ENCODE measurements at regions not wholly inside any gene's neighbourhood (a gene's known extent, or its start where the extent isn't known, plus 50 kb on each side); places are given as distances from the start of the nearest gene placed in this dataset.
"Not testable (repeated sequence)": the region's sequence is repeated elsewhere in the genome, so short reads cannot be mapped to it uniquely, and the experiment has no call there.

GRCh38 chr2:144924827-144925226, 404.9 kb upstream of the ZEB2 start:
- DNase-seq: no peak

- DNase-seq: no peak
These were observed 402.6 kb upstream of the ZEB2 start for GRCh38 chr2:144922519-144922918.

GRCh38 chr2:144920755-144921530, 401.0 kb upstream of the ZEB2 start:
- DNase-seq: no peak

GRCh38 chr2:144914622-144915318, 394.9 kb upstream of the ZEB2 start:
- peak; percentile 53 for DNase-seq

GRCh38 chr2:144914113-144914512, 394.2 kb upstream of the ZEB2 start:
- DNase-seq: no peak

- no peak for DNase-seq
These were observed 392.3 kb upstream of the ZEB2 start for GRCh38 chr2:144912206-144912605.

- no peak for DNase-seq
These were observed 386.0 kb upstream of the ZEB2 start for GRCh38 chr2:144905956-144906355.

GRCh38 chr2:144904612-144905011, 384.7 kb upstream of the ZEB2 start:
- DNase-seq: no peak

GRCh38 chr2:144903045-144903444, 383.1 kb upstream of the ZEB2 start:
- not testable (repeated sequence) for DNase-seq

GRCh38 chr2:144901386-144901785, 381.5 kb upstream of the ZEB2 start:
- not testable (repeated sequence) for DNase-seq

- DNase-seq: no peak
These were observed 376.4 kb upstream of the ZEB2 start for GRCh38 chr2:144896341-144896740.

- DNase-seq: no peak
These were observed 375.0 kb upstream of the ZEB2 start for GRCh38 chr2:144894612-144895599.

GRCh38 chr2:144893464-144893863, 373.5 kb upstream of the ZEB2 start:
- no peak for DNase-seq

GRCh38 chr2:144890828-144891227, 370.9 kb upstream of the ZEB2 start:
- DNase-seq: peak; percentile 31

GRCh38 chr2:144889348-144889747, 369.4 kb upstream of the ZEB2 start:
- no peak for DNase-seq

GRCh38 chr2:144886862-144887261, 366.9 kb upstream of the ZEB2 start:
- DNase-seq: no peak

GRCh38 chr2:144877893-144878292, 358.0 kb upstream of the ZEB2 start:
- no peak for DNase-seq

GRCh38 chr2:144876013-144876412, 356.1 kb upstream of the ZEB2 start:
- DNase-seq: no peak

- no peak for DNase-seq
These were observed 355.5 kb upstream of the ZEB2 start for GRCh38 chr2:144875290-144875969.

GRCh38 chr2:144865670-144866069, 345.8 kb upstream of the ZEB2 start:
- DNase-seq: no peak

GRCh38 chr2:144859716-144860115, 339.8 kb upstream of the ZEB2 start:
- no peak for DNase-seq

GRCh38 chr2:144858211-144858610, 338.3 kb upstream of the ZEB2 start:
- no peak for DNase-seq

GRCh38 chr2:144854596-144854995, 334.7 kb upstream of the ZEB2 start:
- no peak for DNase-seq
